ENCODE measurements at regions not wholly inside any gene's neighbourhood (a gene's known extent, or its start where the extent isn't known, plus 50 kb on each side); places are given as distances from the start of the nearest gene placed in this dataset.

GRCh38 chr3:36146404-36146803, 233.9 kb upstream of the STAC start:
- Histone ChIP-seq H3K4me2 (ENCODE audit: insufficient read depth, low read length) (no peak overlapping the region), H3K4me1 (ENCODE audit: control insufficient read depth, extremely low read depth, insufficient read depth, low read length) (no peaks in the 10 kb centered on the region), H3K79me2 (ENCODE audit: control insufficient read depth, insufficient read depth, low read length) (no peaks in the 10 kb centered on the region), H3K9ac (replicated peaks; ENCODE audit: extremely low read depth, insufficient read depth, low read length) (no peak overlapping the region), H3K36me3 (ENCODE audit: control insufficient read depth in 2 of 2, extremely low read depth in 1 of 2, insufficient read depth in 2 of 2, low read length in 2 of 2) (no peaks in the 10 kb centered on the region), H3K4me3 (replicated peaks in 1 of 3; ENCODE audit: insufficient read depth in 1 of 3, low read depth in 1 of 3, low read length in 3 of 3) (no peak overlapping the region), H3K27ac (ENCODE audit: insufficient read depth, low read depth, low read length) (no peak overlapping the region), H2AFZ (ENCODE audit: low read depth, low read length) (no peak overlapping the region), H3K9me3 (replicated peaks; ENCODE audit: control insufficient read depth, insufficient read depth, low read length) (no peaks in the 10 kb centered on the region), H4K20me1 (replicated peaks; ENCODE audit: control insufficient read depth, extremely low read depth, insufficient read depth, low read length) (no peaks in the 10 kb centered on the region), H3K9me1 (replicated peaks; ENCODE audit: control insufficient read depth, extremely low read depth, insufficient read depth, low read length) (no peaks in the 10 kb centered on the region), H3K27me3 (ENCODE audit: control insufficient read depth in 2 of 2, insufficient read depth in 2 of 2, low read length in 2 of 2) (no peaks in the 10 kb centered on the region)
- CTCF ChIA-PET: no interaction called here
- no TSS peak for BruUV-seq (replicated peaks)
- FAIRE-seq: no peak
- dilution Hi-C loops (cut with MboI; ENCODE audit: extremely low pct_ligation_motif_present, low sequenced_read_pairs) (no loop called here), intact Hi-C loops (cut with micrococcal nuclease) (no loop called here)
- POLR2A ChIA-PET: no interaction called here
- no peak for TF ChIP-seq EZH2 (IDR thresholded peaks at IDR 0.05; ENCODE audit: borderline replicate concordance, low read depth, low read length, severe bottlenecking)
- no peak for TF ChIP-seq GATA2 (IDR thresholded peaks at IDR 0.05; ENCODE audit: insufficient read depth, insufficient read length, low read depth, low read length)
- TF ChIP-seq FOS (IDR thresholded peaks at IDR 0.05; ENCODE audit: borderline replicate concordance, insufficient read depth, low read length): no peak
- TF ChIP-seq POLR2AphosphoS5 (IDR thresholded peaks at IDR 0.05; ENCODE audit: insufficient read depth, low read depth, low read length): no peak
- no peak for TF ChIP-seq POLR2A (IDR thresholded peaks at IDR 0.05; ENCODE audit: low read depth, low read length)
- no peak for DNase-seq (ENCODE audit: low read depth, low spot score)

DNA sequence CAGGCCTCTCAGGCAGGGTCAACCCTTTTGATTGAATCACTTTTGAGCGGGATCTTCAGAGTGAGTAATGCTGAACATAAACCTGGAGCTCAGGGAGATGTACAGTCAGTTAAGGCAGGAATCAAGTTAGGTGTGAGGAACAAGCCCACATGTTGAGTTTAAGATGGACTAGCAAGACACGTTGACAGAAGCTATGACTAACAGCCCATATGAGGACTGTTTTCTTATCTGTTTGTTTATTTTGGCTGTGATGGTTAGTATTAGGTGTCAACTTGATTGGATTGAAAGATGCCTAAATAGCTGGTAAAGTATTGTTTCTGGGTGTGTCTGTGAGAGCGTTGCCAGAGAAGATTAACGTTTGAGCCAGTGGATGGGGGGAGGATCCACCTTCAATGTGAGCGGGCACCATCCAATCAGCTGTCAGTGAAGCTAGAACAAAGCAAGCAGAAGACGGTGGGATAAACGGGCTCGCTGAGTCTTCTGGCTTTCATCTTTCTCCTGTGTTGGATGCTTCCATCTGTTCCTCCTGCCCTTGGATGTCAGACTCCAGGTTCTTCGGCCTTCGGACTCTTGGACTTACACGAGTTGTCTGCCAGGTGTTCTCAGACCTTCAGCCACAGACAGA, 232.3 kb upstream of the STAC start:
- Histone ChIP-seq H3K36me3 (ENCODE audit: control insufficient read depth in 2 of 2, extremely low read depth in 1 of 2, insufficient read depth in 2 of 2, low read length in 2 of 2) (no peaks in the 10 kb centered on the region), H3K4me1 (ENCODE audit: control insufficient read depth, extremely low read depth, insufficient read depth, low read length) (no peaks in the 10 kb centered on the region), H2AFZ (ENCODE audit: low read depth, low read length) (no peak overlapping the region), H3K9me3 (replicated peaks; ENCODE audit: control insufficient read depth, insufficient read depth, low read length) (no peaks in the 10 kb centered on the region), H3K4me3 (replicated peaks in 1 of 3; ENCODE audit: insufficient read depth in 1 of 3, low read depth in 1 of 3, low read length in 3 of 3) (no peak overlapping the region), H4K20me1 (replicated peaks; ENCODE audit: control insufficient read depth, extremely low read depth, insufficient read depth, low read length) (no peaks in the 10 kb centered on the region), H3K9me1 (replicated peaks; ENCODE audit: control insufficient read depth, extremely low read depth, insufficient read depth, low read length) (no peaks in the 10 kb centered on the region), H3K79me2 (ENCODE audit: control insufficient read depth, insufficient read depth, low read length) (no peaks in the 10 kb centered on the region), H3K27me3 (ENCODE audit: control insufficient read depth in 2 of 2, insufficient read depth in 2 of 2, low read length in 2 of 2) (no peaks in the 10 kb centered on the region), H3K4me2 (ENCODE audit: insufficient read depth, low read length) (no peak overlapping the region), H3K27ac (ENCODE audit: insufficient read depth, low read depth, low read length) (no peak overlapping the region), H3K9ac (replicated peaks; ENCODE audit: extremely low read depth, insufficient read depth, low read length) (no peak overlapping the region)
- CTCF ChIA-PET: no interaction called here
- POLR2A ChIA-PET: no interaction called here
- TF ChIP-seq JUN (IDR thresholded peaks at IDR 0.05; ENCODE audit: borderline replicate concordance, insufficient read depth, insufficient read length, low read depth) (no peak), POLR2AphosphoS5 (IDR thresholded peaks at IDR 0.05; ENCODE audit: insufficient read depth, low read depth, low read length) (no peak), POLR2A (IDR thresholded peaks at IDR 0.05; ENCODE audit: low read depth, low read length) (no peak), EZH2 (IDR thresholded peaks at IDR 0.05; ENCODE audit: borderline replicate concordance, low read depth, low read length, severe bottlenecking) (no peak), GATA2 (IDR thresholded peaks at IDR 0.05; ENCODE audit: insufficient read depth, insufficient read length, low read depth, low read length) (no peak), MYC (IDR thresholded peaks at IDR 0.05; ENCODE audit: low read depth, low read length) (no peak), FOS (IDR thresholded peaks at IDR 0.05; ENCODE audit: borderline replicate concordance, insufficient read depth, low read length) (no peak)
- TF ChIP-seq, protein P1, sequence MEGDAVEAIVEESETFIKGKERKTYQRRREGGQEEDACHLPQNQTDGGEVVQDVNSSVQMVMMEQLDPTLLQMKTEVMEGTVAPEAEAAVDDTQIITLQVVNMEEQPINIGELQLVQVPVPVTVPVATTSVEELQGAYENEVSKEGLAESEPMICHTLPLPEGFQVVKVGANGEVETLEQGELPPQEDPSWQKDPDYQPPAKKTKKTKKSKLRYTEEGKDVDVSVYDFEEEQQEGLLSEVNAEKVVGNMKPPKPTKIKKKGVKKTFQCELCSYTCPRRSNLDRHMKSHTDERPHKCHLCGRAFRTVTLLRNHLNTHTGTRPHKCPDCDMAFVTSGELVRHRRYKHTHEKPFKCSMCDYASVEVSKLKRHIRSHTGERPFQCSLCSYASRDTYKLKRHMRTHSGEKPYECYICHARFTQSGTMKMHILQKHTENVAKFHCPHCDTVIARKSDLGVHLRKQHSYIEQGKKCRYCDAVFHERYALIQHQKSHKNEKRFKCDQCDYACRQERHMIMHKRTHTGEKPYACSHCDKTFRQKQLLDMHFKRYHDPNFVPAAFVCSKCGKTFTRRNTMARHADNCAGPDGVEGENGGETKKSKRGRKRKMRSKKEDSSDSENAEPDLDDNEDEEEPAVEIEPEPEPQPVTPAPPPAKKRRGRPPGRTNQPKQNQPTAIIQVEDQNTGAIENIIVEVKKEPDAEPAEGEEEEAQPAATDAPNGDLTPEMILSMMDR (IDR thresholded peaks at IDR 0.05; ENCODE audit: extremely low read depth in 1 of 2, insufficient read depth in 1 of 2, low read depth in 1 of 2, low read length in 2 of 2): no peak
- TF ChIP-seq, protein P2, sequence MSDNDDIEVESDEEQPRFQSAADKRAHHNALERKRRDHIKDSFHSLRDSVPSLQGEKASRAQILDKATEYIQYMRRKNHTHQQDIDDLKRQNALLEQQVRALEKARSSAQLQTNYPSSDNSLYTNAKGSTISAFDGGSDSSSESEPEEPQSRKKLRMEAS (IDR thresholded peaks at IDR 0.05; ENCODE audit: insufficient read depth, insufficient read length): no peak
- DNase-seq (ENCODE audit: low read depth, low spot score) (no peak), FAIRE-seq (no peak)
- BruUV-seq (replicated peaks): no TSS peak
- intact Hi-C loops (cut with micrococcal nuclease): no loop called here
- dilution Hi-C loops (cut with MboI; ENCODE audit: extremely low pct_ligation_motif_present, low sequenced_read_pairs): no loop called here
